Right hindlimb (tissue), 1 donor: ENCODE measurements at regions not wholly inside any gene's neighbourhood (a gene's known extent, or its start where the extent isn't known, plus 50 kb on each side); places are given as distances from the start of the nearest gene placed in this dataset.

Experiments
- DNase-seq: peaks from one replicate; pipeline ENCODE4 v3.0.0-alpha.2; 2018

DNA sequence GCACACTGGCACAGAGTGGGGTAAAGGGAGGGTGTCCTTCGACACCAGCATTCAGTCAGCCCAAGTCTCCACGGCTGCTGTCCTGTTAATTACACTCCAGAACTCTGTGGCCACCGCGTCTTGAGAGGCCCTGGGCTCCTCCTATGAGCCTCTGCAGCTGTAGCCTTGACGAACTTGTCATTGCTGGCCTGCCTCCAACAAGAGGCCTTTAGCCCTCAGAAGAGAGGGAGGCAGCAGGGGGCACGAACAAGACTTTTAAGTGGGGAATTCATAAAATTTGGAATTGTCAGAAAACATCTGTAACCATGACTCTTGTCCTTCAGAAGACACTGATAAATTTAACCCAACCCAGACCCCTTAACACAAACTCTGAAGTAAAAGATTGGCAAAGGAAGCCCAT lies 241.9 kb downstream of the UQCRFS1 start:
- DNase-seq, result no peak

DNA sequence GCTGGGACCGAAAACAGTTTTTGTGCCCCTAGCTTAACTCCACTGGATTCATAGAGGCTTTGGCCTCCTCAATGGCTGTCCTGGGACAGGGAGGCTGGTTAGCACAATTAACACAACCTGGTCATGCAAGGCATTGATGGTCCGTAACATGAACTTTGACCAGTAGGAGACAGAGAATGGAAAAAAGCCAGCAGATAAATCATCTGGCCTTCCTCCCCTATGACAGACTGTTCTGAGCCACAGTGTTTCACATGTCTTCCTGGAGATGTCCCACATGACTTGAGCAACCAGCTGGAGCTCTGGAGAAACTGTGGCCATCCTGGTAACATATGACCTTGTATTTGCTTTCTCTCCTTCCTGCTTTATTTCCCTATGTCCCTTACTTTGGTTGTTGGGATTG lies 244.2 kb downstream of the UQCRFS1 start:
- DNase-seq, result no peak

DNA sequence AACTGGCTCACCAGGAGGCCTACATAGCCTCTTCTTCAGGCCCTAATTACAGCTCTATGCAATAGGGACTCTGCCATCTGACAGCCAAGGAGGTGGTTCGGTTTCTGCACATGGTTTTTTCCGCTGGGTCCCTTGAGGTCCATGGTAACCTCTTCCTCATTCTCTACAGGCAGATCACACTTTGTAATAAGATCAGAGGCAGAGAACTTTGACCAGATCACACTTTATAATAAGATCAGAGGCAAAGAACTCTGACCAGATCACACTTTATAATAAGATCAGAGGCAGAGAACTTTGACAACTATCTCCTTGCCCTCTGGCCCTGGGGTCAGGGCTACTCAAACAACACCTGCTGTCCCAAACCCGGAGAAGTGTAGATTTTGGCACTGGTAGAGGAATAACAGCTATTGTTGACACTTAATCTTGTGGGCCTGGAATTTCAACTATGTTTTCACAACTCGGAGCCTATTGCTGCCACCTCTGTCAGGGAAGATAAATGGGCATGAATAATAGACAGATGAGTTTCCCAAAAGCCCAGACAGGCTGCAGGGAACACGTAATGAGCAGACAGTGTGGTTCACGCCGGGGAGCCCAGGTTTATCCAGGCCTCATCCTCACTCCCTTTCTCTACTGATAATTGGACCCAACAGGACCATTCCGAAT lies 246.1 kb downstream of the UQCRFS1 start:
- no peak for DNase-seq

DNA sequence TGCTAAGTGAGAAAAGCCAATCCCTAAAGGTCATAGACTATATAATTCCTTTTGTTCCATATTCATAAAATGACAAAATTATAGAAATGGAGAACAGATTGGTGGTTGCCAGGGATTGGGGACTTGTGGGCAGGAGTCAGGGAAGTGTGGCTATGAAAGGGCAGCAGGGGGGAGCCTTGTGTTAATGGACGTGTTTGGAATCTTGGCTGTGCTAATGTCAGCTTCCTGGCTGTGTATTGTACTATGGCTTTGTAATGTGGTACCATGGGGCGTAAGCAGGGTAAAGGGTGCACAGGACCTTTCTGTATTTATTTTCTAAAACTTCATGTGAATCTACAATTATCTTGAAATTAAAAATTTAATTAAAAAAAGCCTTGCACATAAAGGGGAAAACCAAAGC lies 248.5 kb downstream of the UQCRFS1 start:
- DNase-seq, result no peak

DNA sequence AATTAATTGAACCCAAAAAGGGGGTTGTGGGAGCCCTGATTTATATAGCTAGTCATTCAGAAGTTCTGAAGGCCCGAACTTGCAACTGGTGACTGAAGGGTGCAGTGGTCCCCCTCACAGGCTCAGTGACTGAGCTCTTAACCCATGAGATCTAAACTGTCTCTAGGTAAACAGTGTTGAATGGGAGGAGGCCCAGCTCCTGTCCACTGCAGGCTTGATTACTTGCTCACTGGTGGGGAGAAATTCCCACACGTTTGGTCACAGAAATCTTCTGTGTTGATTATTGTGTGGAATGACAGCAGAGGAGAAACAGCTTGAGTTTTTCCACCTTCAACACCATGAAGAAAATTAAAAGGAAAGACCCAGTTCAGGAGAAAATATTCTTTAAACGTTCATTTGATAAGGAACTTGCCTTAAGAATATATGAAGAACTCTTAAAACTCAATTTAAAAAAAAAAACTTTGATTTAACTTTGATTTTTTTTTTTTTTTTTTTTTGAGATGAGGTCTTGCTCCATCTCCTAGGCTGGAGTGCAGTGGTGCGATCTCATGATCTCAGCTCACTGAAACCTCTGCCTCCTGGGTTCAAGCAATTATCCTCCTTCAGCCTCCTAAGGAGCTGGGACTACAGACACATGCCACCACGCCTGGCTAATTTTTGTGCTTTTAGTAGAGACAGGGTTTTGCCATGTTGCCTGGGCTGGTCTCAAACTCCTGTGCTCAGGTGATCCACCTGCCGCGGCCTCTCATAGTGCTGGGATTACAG lies 249.3 kb downstream of the UQCRFS1 start:
- DNase-seq, result no peak

DNA sequence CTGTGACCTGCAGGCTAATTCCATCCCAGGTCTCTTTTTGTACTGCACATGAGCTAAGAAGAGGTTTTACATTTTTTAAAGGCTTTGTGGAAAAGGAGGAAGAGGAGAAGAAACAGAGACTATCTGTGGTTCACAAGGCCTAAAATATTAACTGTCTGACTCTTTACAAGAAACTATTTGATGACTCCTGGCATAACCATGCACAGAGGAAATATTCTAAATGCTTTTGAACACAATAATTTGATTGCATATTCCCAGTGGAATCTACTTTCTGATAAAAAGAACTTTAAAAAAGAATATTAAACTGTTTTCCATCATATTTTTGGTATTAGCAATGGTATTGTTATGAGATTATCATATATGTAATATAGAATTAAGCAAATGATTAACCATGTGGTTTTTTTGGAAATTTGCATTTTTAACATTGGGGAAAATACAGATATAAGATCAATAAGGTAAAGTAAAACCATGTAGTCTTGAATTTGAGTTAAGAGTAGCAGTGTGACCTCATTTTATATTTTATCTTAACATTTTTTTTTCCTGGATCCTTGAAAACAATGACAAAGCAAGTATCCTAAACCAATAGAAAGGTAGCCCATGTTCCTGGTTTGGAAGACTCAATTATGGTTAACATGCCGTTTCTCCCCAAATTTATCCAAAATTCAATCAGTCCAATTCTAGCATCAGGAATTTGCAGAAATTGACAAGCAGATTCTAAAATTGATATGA lies 251.0 kb downstream of the UQCRFS1 start:
- no peak for DNase-seq

DNA sequence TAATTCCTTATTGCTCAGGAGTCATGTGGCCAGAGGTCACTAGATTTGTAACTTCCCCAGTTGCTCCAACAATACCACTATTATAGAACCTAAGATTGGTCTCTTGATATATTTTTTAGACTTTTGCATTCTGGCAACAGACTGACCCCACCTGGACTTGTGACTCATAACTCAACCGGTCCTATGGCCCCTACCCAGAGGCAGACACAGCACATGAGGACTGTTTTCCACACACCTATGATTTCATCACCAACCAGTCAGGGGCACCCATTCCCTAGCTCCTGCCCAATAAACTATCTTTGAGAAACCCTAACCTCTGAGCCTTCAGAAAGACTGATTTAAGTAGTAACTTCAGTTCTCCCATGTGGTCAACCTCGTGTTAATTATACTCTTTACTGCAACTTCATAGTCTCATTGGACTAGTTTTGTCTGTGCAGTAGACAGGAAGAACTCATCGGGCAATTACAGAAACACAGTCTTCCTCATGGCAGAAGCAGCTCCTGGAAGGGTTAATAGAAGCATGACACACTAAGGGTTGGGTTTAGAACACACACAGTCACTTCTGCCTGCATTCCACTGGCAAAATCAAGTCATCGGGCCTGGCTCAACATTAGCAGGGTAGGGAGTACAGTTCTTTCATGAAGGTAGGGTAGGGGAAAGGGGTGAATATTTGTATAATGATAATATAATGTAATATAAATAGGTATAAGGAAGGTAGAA lies 251.8 kb downstream of the UQCRFS1 start:
- DNase-seq, result no peak

DNA sequence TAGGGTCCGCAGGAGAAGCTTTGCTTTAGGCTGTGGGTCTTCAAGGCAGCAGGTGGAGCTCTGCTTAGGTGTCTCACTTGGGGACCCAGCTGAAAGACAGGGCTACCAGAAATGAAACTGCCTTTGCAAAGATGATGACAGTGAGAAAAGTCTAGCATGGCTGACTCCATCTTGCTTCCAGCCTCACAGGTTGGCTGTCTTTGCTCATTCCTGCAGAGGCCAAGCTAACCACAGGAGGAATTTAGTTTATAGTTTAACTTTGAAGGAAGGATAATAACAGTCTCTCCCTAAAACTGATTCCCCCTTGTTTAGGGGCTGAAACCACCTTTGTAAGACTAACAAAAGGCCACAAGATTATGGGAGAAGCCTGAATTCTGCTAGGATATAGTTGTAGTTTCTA lies 252.4 kb downstream of the UQCRFS1 start:
- no peak for DNase-seq

DNA sequence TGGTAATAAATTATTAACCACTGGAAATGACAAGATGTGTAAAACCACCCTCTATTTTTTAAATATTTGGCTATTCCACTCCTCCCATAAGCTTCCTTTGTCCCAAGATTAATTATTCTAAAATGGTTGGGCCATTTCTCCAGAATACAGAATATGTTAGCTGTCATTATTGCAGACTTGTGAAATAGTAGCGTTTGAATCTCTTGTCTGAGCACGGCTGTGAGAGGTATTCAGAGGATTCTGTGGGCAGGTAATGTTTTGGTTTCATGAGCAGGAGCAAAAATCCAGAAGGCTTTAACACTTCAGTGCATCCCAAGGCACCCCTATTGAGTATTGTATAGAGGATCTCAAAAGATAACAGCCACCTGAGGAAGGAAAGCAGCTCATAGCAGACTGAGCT lies 256.0 kb downstream of the UQCRFS1 start:
- DNase-seq, result no peak

DNA sequence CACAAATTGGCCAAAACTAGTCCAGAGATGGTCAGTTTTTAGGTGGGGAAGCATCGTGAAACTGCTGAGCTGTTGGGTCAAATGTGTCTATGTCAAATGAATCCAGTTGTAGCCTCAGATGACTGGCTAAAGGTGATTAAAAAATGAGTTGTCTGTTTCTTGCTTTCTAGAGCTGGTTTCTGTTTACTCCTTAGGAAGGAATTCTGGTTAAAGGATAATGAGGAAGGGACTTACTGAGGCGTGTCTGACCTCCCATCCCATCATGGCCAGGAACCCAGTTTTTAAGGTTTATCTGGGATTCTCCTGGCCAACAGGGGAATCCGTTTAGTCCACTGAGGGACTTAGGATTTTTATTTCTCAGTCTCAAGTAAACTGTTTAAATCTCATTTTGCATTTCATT lies 256.5 kb downstream of the UQCRFS1 start:
- DNase-seq, result no peak

DNA sequence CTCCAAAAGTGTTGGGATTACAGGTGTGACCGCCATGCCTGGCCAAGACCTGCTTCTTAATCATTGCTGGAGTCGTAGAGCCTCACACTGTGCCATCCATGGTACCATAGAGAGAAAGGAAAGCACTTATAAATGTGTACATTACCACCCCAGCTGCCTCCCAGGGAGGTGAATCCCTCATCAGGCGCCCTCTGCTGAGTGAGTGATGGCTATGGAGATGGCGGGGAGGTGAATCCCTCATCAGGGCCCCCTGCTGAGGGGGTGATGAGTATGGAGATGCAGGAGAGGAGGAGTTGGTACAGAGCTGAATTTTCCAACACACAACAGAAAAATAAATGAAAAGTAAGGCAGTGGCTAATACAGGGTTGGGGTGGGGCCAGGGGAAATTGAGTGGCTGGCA lies 263.4 kb downstream of the UQCRFS1 start:
- no peak for DNase-seq

DNA sequence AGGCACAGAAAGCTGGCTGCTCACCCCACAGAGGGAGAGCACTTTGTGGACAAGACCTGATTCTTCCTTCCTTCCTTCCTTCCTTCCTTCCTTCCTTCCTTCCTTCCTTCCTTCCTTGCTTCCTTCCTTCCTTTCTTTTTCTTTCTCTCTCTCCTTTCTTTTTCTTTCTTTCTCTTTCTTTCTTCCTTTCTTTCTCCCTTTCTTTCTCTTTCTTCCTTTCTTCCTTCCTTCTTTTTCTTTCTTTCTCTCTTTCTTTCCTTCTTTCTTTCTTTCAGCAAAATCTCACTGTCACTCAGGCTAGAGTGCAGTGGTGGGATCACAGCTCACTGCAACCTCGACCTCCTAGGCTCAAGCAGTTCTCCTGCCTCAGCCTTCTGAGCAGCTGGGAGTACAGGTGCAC lies 263.9 kb downstream of the UQCRFS1 start:
- no peak for DNase-seq

DNA sequence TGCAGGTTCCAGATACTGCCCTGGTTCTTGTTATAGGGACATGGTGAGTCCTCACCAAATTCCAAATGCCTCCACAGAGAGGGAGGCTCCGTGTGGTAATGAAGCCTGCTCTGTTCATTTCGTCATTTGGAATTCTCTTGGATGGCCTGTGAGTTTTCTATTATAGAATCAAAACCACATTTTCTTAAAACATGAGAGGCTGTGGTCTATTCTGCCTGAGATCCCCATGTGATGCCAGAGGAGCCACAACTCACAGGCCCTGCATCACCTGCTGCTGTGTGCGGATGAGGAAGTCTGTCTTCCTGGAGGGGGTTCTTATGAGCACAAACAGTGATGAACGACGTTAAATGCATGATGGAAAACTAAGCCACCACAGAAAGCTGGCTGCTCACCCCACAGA lies 264.4 kb downstream of the UQCRFS1 start:
- no peak for DNase-seq

DNA sequence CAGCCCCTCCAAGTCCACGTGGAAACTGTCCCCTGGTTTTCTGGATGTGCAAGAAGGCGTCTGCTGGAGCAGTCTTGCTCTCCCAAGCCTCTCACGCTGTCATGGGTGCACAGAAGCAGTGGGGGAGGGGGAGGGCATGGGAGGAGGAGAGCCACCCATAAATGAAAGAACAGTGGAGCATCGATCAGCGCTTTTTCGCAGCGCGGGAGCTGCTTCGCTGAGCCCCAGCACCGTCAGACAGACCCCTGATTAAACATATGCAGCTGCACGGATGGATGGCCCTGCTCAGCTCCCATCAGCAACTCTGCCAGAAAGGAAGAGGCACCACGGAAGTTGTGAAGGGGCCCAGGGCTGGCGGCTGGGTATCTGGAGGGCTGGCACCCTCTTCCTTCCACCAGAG lies 264.9 kb downstream of the UQCRFS1 start:
- DNase-seq, result no peak

DNA sequence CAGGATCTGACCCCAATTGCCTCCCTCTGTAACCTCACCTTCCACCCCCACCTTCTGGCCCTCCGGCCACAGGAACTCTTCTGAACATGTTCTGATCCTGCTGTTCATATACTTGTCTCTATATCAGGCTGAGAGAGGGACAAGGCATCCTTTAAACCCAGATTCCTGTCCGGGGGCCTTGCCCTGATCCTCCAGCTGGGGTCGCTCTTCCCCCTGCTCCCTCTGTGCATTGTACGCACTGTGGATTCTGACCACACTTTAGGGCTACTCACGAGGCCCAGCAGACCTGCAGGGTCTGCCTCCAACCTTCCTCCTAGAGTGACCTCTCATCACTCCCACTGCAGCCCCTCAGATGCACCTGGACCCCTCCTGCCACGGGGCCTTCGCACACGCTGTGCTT lies 269.3 kb downstream of the UQCRFS1 start:
- no peak for DNase-seq

DNA sequence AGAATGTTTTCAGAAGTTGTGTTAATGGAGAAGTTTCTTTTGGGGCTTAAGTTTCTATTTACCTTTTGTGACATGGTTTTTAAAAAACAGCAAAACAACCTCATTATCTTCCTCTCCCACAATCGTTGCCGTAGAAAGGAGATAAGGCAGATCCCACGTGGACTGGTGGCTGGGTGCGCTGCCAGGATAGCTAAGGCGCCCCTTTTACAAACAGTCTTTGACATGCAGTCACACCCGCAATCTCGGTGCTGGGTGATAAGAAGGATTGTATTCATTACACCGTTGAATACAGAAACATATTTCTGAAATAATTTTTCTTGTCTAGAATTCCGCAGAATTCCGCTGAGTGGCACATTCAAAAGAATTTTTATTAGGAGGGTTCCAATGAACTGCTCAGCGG lies 271.1 kb downstream of the UQCRFS1 start:
- DNase-seq, result no peak

DNA sequence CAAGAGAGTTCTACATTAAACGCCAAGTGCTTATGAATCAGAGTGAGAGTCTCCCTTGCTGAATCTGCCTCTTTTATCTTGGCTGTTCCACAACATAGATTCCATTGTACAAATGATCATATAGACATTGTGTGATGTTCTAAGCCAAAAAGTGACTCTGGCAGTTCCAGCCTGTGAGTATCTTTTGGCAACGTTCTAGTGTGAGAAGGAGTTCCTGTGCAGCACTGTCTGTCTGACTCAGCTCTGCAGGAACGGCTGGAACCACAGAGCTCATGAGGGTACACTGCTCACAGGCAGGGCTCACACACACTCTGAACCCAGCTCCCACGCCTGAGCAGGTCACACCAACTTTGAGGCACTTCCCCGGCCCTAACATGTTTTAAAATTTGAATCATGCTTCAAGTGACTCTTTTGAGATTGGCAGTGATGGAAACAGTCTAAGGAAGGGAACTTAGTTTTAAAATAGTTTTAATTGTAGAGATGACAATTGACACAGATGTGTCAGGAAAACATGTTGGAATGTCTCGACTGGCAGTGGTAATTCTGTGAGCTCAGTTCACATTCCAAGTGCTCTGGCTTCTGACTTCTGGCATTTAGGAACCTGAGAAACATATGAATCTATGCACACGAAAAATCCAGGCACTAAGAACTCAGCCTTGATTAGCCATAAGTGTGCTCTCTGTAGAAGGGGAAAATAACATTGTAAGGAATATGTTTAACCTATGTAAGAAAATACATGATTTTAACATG lies 272.0 kb downstream of the UQCRFS1 start:
- DNase-seq, result no peak

DNA sequence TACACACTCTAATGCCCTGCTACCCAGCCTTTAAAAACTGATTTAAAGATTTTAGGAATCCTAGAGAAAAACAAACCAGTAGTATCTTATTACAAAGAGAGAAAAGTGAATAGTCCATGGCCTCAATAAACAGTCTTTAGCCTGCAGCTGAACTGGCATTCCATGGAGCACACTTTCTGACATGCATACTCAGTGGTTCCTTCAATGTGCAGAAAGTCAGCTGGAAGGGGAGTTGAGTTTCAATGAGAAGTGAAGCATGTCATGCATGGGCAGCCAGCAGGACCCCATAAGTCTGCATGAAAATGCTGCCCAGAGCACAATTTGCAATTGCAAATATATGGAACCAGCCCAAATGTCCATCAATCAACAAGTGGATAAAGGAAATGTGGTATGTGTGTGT lies 273.7 kb downstream of the UQCRFS1 start:
- no peak for DNase-seq

DNA sequence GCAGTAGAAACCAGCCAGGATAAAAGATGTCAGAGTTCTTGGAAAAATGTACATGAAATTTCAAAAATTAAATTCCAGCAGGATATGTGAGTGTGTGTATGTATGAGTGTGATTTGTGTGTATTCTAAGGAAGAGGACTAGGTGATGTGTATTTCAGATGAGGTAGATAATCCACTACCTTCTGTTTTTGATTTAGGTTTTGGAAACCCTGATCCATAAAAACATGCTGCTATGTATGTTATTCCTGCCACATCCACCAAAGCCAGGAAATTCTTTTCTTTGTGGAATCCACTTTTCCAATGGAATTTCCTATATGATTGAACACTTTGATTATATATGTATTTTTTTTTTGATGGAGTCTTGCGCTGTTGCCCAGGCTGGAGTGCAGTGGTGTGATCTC lies 276.9 kb downstream of the UQCRFS1 start:
- DNase-seq, result no peak

DNA sequence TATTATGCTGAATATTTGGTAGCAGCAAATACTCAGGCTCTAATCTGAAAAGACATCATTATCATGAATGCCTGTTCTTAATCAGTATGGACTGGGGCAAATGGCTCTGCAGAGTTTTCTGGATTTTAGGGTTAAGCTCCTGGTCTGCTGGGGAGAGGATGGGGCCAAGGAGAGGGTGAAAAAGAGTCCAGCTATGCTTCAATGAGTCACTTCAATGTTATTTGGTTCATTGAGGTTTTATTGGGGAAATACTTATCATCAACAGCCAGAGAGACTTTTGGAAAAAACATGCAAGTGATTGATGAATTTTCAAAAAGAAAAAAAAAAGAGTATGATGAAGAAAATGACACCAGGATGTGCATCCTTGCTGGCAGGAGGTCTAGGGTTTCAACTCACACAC lies 278.3 kb downstream of the UQCRFS1 start:
- no peak for DNase-seq

DNA sequence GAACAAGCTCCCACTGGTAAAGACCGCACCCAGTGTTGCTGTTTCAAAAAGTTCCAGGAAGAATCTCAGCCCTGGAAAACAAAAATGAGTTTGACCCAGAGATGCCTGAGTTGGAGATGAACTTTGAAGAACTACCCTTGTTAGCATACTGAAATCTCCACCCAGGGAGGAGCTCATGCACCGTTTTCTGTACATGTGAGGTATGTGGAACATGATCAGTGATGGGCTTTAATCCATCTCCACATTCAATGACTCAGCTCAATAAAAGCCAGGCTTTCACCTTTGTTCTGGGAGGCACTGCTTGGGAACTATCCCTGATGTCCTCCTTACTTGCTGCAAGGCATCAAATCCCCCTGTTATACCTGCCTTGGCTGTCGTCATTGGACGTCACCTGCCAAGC lies 279.9 kb downstream of the UQCRFS1 start:
- no peak for DNase-seq

DNA sequence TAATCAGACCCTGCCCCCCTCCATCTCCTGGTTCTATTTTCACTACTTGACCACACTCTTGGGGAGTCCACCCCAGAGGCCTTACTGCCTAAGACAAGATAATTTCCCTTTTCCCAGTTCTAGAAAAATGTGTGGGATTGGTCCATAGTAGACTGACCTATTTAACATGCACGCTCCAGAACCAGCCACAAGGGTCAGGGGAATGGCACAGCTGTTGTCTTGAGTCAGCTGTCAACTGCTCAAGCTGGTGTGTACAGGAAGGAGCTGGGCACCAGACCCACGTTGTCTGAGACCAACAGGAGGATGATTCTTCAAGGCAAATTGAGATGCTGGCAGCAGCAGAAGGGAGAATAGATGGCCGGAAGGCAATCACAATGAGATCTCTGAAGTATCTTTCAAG lies 280.5 kb downstream of the UQCRFS1 start:
- DNase-seq, result no peak

DNA sequence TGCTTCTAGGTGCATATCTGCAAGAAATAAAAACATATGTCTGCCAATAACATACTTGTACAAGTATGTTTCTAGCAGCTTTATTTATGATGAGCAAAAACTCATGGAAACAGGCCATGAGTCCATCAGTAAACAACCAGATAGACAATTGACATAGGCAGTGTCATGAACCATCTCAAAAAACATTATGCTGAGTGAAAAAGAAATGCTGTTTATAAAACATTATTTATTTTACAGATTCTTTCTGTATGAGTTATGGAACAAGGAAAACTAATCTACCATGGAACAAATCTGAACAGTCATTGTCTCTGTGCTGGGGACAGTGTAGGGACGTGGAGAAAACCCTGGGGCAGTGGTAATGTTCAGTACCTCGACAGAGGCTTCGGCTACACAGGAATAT lies 283.9 kb downstream of the UQCRFS1 start:
- no peak for DNase-seq
